Parathyroid adenoma (tissue), 2 donors: ENCODE measurements at regions not wholly inside any gene's neighbourhood (a gene's known extent, or its start where the extent isn't known, plus 50 kb on each side); places are given as distances from the start of the nearest gene placed in this dataset.

Experiments
- H2AFZ ChIP-seq: fragments of 300-600 bp; sonication (generic); one replicate; pipeline ENCODE4 v1.7.0; 2017; ENCODE audit warnings: antibody characterized with exemption, mild to moderate bottlenecking
- H3K27ac ChIP-seq: fragments of 300-600 bp; sonication (generic); one replicate; pipeline ENCODE4 v1.7.0; 2017
- H3K27me3 ChIP-seq: fragments of 300-600 bp; sonication (generic); one replicate; pipeline ENCODE4 v1.7.0; 2017; ENCODE audit warnings: low read length; ENCODE audit not compliant: control insufficient read depth, insufficient read depth
- H3K36me3 ChIP-seq: fragments of 300-600 bp; sonication (generic); one replicate; pipeline ENCODE4 v1.7.0; 2017; ENCODE audit warnings: low read length; ENCODE audit not compliant: control insufficient read depth, insufficient read depth
- H3K4me1 ChIP-seq: fragments of 300-600 bp; sonication (generic); one replicate; pipeline ENCODE4 v1.7.0; 2017; ENCODE audit warnings: control low read depth
- H3K4me2 ChIP-seq: fragments of 300-600 bp; sonication (generic); one replicate; pipeline ENCODE4 v1.7.0; 2017; ENCODE audit warnings: low read length
- H3K4me3 ChIP-seq: fragments of 300-600 bp; sonication (generic); one replicate; pipeline ENCODE4 v1.7.0; 2017; ENCODE audit warnings: low read depth, low read length
- H3K79me2 ChIP-seq: fragments of 300-600 bp; sonication (generic); one replicate; pipeline ENCODE4 v1.7.0; 2017; ENCODE audit warnings: control low read depth
- H3K9ac ChIP-seq: fragments of 300-600 bp; sonication (generic); one replicate; pipeline ENCODE4 v1.7.0; 2017; ENCODE audit warnings: mild to moderate bottlenecking
- H3K9me3 ChIP-seq: fragments of 300-600 bp; sonication (generic); one replicate; pipeline ENCODE4 v1.7.0; 2017; ENCODE audit warnings: low read length; ENCODE audit not compliant: control insufficient read depth
- CTCF ChIP-seq: fragments of 300-600 bp; sonication (generic); IDR thresholded peaks from one replicate; pipeline ENCODE4 v1.7.0; 2017; ENCODE audit warnings: antibody characterized with exemption, mild to moderate bottlenecking
- donor health status: primary hyperparathyroidism.

- no peak for TF ChIP-seq CTCF
- Histone ChIP-seq H3K79me2 (no peaks in the 10 kb centered on the region), H3K4me2 (no peak overlapping the region), H3K4me3 (no peak overlapping the region), H3K27me3 (no peaks in the 10 kb centered on the region), H2AFZ (no peak overlapping the region), H3K9ac (no peak overlapping the region), H3K9me3 (no peaks in the 10 kb centered on the region), H3K27ac (no peak overlapping the region), H3K36me3 (no peaks in the 10 kb centered on the region), H3K4me1 (no peaks in the 10 kb centered on the region)
Observed at GRCh38 chr6:163695414-163695864, 280.9 kb downstream of the QKI start.

DNA sequence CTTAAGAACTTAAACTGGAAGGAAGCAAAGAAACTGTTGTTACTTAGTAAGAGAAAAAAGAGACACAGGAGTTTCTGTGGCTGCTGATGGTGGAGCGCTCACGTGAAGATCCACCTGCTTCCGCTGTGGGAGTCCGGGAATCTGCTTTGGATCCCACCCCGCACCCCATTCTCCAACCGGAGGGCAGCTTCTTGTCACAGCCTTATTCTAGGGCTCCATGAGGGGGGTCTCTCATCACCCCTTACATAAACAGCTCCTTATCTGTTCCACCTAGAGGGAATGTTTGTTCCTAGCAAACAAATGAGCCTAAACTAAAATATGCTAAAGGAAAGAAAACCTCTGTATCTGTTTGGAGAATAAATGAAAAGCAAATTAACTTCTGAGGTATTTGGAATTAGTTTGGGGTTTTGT is 280.5 kb downstream of the QKI start:
- H3K36me3 ChIP-seq, result no peaks in the 10 kb centered on the region
- no peak for TF ChIP-seq CTCF

DNA sequence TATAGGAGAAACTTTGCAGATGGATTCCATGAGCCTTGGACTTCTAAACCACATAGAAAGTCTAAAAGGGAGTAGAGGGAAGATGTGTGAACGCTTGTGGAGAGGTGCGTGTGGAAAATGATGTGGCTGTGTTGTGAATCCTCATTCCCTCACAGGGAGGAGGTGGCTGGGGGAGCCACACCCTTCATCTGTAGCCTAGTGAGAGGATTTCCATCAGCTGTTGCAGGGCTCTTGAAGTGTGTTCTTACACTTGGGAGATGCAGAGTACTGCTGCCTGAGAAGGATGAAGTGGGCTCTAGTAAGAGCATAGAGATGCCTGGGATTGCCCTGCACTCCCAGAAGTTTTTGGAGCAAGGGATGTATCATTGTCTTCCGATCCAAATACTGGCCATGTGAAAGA is 279.6 kb downstream of the QKI start:
- H3K4me1 ChIP-seq, result no peaks in the 10 kb centered on the region
- H3K4me2 ChIP-seq, result no peak overlapping the region
- no peak for TF ChIP-seq CTCF
- H3K9me3 ChIP-seq, result no peaks in the 10 kb centered on the region
- no peaks in the 10 kb centered on the region for H3K79me2 ChIP-seq
- no peaks in the 10 kb centered on the region for H3K27me3 ChIP-seq
- H2AFZ ChIP-seq, result no peak overlapping the region
- H3K9ac ChIP-seq, result no peak overlapping the region
- H3K27ac ChIP-seq, result no peak overlapping the region
- H3K36me3 ChIP-seq, result no peaks in the 10 kb centered on the region
- H3K4me3 ChIP-seq, result no peak overlapping the region

More for the DNA sequence above, 280.5 kb downstream of the QKI start:
- Histone ChIP-seq H2AFZ (no peak overlapping the region), H3K9me3 (no peaks in the 10 kb centered on the region), H3K4me2 (no peak overlapping the region), H3K79me2 (no peaks in the 10 kb centered on the region), H3K4me1 (no peaks in the 10 kb centered on the region), H3K9ac (no peak overlapping the region), H3K27ac (no peak overlapping the region), H3K4me3 (no peak overlapping the region), H3K27me3 (no peaks in the 10 kb centered on the region)

DNA sequence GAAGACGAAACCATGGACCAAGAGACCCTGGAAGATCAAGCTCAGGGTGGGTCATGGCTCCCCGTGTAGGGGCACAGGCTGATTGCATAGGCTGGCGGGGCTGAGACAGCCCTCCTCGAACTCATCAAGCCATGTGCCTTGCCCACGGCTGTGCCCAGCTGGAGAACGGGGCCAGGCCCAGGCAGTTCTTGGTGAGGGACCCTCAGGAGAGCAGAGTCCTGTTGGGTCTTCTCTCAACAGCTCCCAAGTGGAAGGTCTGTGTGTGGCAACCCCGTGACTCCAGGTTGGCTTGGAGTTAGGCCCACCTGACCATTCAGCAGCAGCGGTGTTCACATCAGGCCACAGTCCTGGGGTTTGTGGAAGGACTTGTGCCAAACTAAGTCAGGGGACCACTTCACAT is 276.5 kb downstream of the QKI start:
- Histone ChIP-seq H3K27me3 (no peaks in the 10 kb centered on the region), H3K27ac (no peak overlapping the region), H2AFZ (no peak overlapping the region), H3K9ac (no peak overlapping the region), H3K4me3 (no peak overlapping the region), H3K4me2 (no peak overlapping the region), H3K79me2 (no peaks in the 10 kb centered on the region), H3K36me3 (no peaks in the 10 kb centered on the region), H3K9me3 (no peaks in the 10 kb centered on the region), H3K4me1 (no peaks in the 10 kb centered on the region)
- TF ChIP-seq CTCF, result no peak

DNA sequence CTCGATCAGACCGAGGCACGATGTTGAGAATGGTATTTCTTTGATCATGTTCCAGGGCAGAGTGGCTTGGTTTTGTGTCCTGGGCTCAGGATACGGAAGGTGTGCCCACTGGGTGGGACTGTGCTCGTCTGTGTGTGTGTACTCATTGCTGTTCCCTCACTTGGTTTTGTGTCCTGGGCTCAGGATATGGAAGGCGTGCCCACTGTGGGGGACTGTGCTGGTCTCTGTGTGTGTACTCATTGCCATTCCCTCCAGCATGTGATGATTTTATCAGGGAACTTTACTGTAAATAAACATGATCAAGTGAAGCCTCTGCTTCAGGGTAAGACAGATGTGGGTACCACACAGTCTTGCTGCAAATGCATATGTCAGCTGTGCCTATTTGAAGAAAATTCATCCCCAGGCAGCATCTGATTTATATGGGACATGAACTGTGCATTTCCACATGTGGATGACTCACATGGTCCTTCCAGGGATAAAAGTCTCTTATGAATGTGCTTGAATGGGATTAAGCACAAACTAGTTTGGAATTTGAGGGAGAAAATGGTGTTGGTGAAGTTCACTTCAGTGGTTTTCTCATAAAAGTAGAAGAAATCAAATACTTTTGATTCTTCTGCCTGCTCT is 274.3 kb downstream of the QKI start:
- H3K9ac ChIP-seq, result no peak overlapping the region
- H3K36me3 ChIP-seq, result no peaks in the 10 kb centered on the region
- H3K4me3 ChIP-seq, result no peak overlapping the region
- no peaks in the 10 kb centered on the region for H3K4me1 ChIP-seq
- TF ChIP-seq CTCF, result no peak
- no peak overlapping the region for H3K27ac ChIP-seq
- H3K9me3 ChIP-seq, result no peaks in the 10 kb centered on the region
- H2AFZ ChIP-seq, result no peak overlapping the region
- H3K4me2 ChIP-seq, result no peak overlapping the region
- H3K27me3 ChIP-seq, result no peaks in the 10 kb centered on the region
- H3K79me2 ChIP-seq, result no peaks in the 10 kb centered on the region
